SIG-M5 treated with dmso at 0.1 percent for 504 hours (cell line): ENCODE measurements at regions not wholly inside any gene's neighbourhood (a gene's known extent, or its start where the extent isn't known, plus 50 kb on each side); places are given as distances from the start of the nearest gene placed in this dataset.
"Not testable (repeated sequence)": the region's sequence is repeated elsewhere in the genome, so short reads cannot be mapped to it uniquely, and the experiment has no call there.

Experiments used
- DNase-seq: peaks from one replicate; lab custom pipeline; 2025; ENCODE audit not compliant: unreplicated experiment; lab: John Stamatoyannopoulos, UW

DNA sequence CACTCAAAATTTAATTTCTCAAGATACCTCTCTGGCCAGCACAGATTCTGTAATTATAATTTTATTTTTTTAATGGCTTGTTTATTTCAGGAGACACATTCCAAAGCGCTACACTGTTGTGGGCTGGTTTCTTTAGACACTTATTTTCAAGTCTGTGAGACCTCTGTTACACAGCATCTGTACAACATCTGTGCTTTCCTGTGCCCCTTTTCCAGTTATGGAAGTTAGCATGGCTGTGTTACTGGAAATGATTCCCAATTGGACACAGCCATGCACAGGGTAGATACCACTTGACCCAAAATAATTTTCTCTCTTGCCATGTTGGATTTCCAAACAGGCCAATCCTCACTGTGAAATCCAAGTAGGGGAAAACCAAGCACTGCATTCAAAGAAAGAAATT is 172.3 kb upstream of the ADCY1 start:
- no peak for DNase-seq

DNA sequence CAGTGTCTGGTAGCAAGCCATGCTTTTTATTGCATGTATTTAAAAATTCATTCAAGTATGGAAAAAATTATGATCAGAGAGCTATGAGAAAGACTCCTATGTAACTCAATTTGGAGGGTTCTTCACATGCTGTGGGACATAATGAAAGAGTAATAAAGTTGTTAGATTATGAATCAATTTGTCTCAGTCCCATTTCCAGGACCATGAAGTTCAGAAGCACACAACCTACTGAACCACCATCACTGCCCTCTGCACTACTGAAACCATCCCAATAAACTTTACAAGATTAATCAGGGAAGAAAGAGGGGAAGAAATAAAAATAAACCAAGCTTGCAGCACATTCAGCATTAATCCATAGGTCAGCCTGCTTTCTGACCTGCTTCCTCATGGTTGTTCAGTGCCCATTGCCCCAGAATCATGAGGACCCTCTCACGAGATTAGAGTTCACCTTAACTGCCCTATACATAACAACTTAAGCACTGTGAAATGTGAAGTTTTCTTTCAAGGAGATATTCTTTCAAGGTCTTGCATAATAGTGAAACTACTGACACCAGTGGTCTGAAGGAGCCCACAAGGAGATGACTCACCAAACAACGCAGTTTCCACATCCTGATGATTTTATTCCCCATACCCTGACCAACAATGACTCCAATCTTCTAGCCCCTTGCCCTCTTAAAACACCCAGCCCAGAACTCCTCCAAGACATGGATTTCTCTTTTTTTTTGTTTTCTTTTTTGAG is 171.5 kb upstream of the ADCY1 start:
- DNase-seq, result peak; percentile 94

DNA sequence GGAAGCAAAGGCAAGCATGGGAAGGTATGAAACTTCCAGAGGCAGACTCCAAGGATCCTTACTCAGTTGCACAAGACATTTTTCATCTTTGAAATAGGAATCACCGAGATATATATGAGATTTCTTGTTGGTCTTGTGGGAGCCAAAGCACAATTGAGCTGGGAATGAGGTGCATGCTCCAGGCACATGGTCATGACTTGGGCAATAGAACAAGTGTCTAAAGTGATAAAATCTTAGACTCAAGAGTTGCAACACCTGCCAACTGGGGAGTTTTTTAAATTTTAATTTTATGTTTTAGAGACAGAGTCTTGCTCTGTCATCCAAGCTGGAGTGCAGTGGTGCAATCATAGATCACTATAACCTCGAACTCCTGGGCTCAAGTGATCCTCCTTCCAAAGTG is 169.5 kb upstream of the ADCY1 start:
- peak; percentile 26 for DNase-seq

DNA sequence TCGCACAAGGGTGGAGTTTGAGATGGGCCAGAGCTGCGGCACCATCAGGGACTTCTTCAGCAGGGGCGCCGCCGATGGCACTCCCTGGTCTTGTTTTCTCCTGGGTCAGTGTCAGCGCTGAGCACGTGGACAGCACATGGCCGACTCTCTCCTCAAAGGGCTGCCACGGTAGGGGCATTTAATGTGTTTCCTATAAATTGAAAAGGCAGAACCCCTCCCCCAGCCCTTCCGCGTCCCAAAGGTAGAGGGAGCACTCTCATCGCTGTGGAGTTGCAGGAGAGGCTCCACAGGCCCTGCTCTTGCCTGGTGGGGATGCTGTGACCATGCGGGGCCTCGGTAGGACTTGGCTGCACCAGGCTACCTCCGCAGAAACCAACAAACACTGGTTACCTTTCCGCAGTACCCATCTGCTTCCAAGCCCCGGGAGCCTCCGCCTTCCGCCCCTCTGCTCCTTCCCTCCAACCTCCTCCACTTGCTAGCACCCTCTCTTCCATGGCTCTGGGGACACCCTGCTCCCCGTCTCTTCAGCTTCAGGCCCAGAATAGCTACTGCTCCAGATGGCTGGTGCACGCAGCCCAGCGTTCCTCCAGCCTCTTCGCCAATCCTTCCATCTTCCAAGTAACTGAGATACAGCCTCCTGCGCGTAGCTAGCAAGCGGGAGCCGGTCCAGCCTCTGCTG is 166.3 kb upstream of the ADCY1 start:
- DNase-seq, result no peak

DNA sequence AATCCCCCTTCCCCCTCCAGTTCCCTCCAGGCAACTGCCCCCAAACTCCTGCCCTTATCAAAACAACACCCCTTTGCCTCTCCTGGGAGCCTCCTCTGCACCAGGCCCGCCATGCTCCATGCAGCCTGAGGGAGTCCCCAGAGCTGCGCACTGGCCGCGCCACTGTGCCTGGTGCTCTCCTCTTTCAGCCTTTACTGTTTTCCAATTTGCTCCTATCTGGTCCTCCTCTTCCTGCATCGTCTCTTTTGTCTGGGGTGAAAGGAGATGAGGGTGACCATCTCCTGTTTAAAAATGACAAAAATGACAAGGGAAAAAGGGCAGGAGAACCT is 165.8 kb upstream of the ADCY1 start:
- no peak for DNase-seq

DNA sequence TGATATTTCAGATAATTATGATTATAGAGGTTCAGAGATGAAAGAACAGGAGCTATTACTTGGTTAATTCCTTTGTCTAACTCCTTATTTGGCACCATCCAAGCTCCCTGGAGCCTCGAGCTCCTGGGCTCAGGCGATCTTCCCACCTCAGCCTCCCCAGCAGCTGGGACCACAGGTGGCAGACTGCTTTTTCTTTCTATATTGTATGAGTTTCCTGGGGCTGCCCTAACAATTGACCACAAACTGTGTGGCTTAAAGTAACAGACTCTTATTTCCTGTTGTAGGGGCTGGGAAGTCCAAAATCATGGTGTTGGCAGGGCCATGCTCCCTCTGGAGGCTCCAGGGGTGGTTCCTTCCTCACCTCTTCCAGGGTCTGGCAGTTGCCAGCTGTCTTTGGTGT is 163.3 kb upstream of the ADCY1 start:
- no peak for DNase-seq

DNA sequence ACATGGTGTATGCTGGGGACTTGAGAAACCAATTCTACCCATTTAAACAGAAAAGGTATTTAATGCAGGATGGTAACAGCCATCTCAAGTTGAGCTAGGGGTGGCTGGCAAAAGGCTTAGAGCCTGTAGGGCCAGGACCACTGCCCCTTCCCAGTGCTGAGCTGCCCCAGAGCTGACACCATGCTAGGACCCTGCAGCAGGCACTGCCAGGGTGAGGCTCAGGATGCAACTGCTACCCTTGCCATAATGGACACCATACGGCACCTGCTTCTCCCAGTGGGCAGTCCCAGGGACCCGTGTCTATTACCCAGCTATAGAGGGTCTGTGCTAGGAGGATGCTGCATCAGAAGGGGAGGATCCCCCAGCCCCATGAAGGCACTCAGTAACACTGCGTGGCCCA is 160.7 kb upstream of the ADCY1 start:
- no peak for DNase-seq

DNA sequence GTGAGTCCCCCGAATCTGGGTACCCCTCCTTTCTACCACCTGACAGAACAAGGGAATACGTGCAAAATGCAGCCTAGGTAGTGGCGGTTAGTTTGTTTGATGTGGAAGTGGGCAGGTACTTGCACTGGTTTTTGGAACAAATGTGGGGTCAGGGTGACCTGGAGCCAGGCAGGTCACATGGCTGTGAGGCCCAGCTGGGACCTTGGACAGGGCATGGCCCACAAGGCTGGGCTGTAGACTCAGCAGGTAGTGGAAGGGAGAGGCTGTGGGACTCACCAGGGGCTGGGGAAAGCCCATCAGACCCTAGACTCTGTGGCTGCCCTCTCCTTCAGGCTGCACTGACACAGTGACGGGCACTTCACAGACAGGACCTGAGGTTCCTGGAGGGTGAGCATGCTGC is 159.9 kb upstream of the ADCY1 start:
- DNase-seq, result no peak

DNA sequence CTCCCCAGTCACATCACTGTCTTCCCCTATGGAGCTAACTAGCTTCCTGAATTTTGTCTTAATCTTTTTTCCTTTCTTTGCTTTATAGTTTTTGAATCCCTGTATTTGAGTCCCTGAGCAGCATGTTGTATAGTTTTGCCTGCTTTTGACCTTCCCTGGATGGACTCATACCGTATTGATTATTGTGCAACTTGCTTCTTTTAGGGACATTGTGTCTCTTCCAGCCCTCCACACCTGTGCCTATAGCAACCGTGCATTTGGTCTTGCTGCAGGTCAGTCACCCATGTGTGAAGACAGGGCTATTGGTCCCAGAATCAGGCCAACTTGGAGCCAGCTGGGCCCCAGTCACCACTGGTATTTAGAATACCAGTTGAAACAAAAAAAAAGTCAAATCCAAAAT is 158.9 kb upstream of the ADCY1 start:
- no peak for DNase-seq

DNA sequence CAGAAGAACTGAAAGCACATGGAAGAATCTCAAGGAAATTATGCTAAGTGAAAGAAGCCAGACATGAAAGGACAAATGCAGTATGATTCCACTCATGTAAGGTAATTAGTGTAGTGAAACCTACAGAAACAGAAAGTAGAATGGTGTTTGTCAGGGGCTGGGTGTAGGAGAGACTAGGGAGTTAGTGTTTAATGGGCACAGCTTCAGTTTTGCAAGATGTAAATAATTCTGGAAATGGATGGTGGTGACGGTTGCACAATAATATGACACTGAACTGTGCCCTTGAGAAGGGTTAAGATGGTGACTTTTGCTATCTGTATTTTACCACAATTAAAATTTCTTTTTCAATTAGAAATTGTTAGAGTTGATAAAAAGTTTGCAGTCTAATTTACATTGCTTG is 157.3 kb upstream of the ADCY1 start:
- peak; percentile 73 for DNase-seq

DNA sequence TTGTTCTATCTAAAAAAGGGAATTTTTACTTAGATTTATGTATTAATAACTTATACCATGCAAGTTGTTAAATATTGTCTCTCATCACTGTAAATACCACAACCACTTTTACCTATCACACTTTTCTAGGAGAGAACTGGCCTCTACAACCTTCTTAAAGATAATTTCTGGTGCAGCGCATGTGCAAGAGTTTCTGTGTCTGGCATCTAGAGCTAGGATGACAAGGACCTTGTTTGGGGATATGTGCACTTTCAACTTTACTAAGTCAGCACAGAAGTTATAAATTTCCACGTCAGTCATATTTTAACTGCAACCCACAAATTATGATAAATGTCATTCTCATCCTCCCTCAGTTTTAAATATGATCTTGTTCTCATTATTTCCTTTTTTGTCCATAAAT is 156.9 kb upstream of the ADCY1 start:
- no peak for DNase-seq

DNA sequence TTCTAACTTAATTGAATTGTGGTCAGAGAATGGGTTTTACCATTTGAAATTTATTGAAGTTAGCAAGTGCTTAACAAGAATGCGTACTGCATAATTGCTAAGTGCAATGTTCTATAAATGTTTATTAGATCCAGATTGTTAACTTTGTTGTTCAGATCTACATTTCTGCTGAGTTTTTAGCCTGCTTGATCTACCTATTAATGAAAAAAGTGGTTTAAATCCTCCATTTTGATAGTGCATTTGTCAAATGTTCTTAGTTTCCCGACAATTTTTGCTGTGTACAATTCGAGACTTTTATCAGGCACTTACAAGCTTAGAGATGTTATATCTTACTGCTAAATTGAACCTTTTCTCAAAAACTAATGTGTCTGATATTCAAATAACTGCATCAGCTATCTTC is 156.4 kb upstream of the ADCY1 start:
- DNase-seq, result no peak

DNA sequence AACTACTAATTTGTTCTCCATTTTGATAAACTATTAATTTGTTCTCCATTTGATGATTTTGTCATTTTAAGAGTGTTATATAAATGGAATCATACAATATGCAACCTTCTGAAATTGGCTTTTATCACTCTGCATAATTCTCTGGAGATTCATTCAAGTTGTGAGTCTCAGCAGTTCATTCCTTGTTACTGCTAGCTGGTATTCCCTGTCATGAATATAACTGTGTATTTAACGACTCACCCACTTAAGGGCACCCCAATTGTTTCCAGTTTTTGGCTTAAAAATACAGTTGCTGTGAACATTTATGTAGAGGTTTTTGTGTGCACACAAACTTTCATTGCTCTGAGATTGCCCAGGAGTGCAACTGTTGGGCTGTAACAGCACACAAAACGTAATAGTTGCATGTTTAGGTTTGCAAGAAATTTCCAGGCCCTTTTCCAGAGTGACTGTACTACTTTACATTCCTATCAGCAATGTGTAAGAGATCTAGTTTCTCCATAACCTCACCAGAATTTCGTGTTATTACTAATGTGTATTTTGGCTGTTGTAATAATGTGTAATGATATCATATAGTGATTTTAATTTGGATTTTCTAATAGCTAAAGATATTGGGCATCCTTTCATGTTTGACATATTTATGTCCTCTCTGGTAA is 153.2 kb upstream of the ADCY1 start:
- DNase-seq, result no peak

DNA sequence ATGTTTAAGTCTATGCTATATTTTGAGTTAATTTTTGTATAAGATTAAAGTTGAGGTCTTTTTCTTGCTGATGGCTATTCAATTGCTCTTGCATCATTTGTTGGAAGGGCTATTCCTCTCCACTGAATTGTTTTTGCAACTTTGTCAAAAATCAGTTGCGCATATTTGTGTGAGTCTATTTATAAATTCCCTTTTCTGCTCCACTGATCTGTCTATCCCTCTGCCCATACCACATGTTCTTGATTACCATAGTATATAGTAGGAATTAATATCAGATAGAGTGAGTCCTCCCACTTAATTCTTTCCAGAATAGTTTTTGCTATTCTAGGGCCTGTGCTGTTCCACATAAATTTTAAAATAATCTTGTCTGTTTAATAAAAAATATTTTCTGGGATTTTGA is 152.4 kb upstream of the ADCY1 start:
- DNase-seq, result no peak

DNA sequence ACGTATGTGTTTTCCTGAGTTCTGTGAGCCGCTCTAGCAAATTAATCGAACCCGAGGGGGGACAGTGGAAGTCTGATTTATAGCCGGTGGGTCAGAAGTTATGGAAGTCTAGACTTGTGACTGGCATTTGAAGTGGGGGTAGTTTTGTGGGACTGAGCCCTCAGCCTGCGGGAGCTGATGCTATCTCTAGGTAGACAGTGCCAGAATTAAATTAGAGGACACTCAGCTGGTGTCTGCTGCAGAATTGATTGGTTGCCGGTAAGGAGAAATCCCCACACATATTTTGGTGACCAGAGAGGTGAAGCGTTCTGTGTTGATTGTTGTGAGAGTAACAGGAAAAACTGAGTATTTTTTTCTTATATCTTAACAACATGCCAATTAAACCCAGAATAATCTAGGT is 143.8 kb upstream of the ADCY1 start:
- no peak for DNase-seq

DNA sequence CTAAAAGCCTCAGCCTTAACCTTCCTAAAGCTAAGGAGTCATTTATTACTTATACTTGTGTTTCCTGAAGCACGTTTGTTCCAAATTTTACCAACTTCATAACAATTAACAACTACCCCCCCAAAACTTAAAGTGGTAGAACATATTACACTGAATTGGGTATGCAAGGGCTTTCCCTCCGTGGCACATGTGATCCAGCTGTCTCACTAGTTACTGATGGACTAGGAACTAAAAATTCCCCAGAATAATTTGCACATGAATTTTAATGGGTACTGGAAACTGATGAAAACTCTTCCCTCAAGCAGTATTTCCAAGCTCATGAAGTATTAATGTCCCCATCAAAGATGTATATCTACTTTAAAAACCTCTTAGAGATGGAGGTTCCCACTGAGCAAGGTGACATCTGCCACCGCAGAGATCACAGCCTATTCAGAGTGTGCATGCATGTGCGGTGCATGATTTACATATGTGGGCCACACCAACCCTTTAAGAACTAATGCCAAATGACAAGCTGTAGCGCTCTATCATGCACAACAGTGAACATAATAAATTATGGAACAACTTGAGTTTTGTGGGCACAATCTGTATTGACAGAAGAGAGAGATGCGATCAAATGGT is 139.9 kb upstream of the ADCY1 start:
- DNase-seq, result no peak

DNA sequence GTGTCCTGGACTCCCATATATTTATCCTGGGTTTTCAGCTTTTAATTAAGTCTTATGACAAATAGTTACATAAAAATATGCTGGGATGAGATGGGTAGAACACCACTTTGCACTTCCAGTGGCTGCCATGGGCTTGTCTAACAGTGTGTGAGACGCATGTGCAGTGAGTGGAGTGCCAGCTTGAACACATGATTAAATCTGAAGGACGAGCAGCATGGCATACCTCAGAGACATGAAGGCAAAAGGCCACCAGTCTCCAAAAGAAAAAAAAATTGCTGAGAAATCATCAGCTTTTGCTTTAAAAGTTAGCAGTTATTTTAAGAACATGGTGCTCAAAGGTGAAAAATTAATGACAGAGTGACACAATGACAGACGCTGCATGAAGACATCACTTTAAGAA is 139.0 kb upstream of the ADCY1 start:
- no peak for DNase-seq

DNA sequence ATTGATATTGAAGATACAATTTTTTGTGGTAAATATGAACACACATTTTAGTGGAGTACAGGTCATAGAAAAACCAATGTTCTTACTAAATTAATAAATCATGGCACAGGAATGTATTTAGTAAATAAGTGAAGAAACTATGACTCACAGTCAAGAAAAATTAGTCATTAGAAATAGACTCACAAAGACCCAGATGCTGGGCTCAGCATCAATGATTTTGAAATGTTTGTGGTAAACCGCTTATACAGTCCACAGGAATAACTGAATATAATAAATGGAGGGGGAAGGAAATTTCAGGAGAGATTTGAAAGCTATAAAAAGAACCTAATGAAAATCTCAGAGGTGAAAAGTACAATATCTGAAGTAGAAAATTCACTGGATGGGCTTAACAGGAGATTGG is 138.3 kb upstream of the ADCY1 start:
- peak; percentile 36 for DNase-seq

DNA sequence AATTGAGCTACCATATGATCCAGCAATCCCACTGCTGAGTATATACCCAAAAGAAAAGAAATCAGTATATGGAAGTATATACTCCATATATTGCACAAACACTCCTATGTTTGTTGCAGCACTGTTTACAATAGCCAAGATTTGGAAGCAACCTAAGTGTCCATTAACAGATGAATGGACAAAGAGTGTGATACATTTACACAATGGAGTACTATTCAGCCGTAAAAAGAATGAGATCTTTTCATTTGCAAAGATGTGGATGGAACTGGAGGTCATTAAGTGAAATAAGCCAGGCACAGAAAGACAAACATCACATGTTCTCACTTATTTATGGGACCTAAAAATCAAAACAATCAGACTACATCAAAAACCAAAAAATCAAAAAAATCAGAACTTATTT is 133.4 kb upstream of the ADCY1 start:
- DNase-seq, result not testable (repeated sequence)

DNA sequence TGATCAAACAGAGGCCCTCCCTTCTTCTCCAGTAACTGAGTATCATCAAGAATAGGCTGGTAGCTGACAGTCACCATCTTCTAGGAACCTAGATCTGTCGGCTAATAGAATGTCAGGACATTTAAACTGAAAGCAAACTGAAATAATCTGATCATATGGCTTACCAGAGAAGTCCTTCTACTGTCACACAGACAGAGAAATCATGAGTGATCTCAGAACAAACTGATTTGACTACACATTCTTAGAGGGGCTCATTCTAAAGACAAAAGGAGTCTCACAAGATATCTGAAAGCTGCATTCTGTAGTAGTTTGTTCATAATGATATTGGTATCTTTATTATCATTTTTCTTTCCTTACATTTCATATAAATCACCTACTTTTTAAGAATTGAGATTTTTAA is 130.9 kb upstream of the ADCY1 start:
- no peak for DNase-seq

DNA sequence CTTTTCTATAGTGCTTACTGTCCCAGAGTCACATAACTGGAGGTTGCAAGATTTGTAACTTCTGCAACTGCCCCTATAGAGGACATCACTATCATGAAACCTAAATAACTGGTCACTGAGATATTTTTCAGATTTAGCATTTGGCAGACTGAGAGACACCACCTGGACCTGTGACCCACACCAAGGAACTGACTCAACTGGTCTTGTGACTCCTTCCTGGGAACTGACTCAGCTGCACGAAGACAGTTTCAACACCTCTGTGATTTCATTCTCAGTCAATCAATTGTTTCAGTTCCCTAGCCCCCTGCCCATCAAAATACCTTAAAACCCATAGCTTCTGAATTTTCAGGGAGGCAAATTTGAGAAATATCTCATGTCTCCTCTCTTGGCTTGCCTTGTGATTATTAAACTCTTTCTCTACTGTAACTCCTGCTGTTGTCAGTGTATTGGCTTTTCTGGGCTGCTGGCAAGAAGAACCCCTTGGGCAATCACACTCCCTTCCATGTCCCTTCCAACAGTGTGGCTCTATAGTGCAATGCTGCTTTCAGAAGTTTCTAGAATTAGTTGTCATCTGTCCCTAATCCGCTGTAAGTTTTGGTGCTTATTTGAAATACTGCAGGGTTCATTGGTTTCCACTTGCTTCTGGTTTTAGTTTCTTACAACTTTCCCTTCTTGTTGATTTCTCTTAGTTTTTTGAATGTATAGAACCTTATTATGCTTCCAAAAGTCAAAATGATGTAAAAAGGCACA is 127.8 kb upstream of the ADCY1 start:
- peak; percentile 20 for DNase-seq
